Limb (tissue), 2 donors: ENCODE measurements at regions not wholly inside any gene's neighbourhood (a gene's known extent, or its start where the extent isn't known, plus 50 kb on each side); places are given as distances from the start of the nearest gene placed in this dataset.

Experiments
- DNase-seq, 2 donors: peaks; one replicate each; pipeline ENCODE4 v3.0.0-alpha.2; 2016; ENCODE audit errors: extremely low spot score in 2 of 2

- DNase-seq = no peak
These were observed 338.1 kb upstream of the SFSWAP start for GRCh38 chr12:131372706-131373195.

- no peak for DNase-seq
These were observed 335.5 kb upstream of the SFSWAP start for GRCh38 chr12:131375261-131375971.

- DNase-seq = no peak
These were observed 334.9 kb upstream of the SFSWAP start for GRCh38 chr12:131375972-131376345.

- DNase-seq = peak in 1 of 2 donors; percentile 24
These were observed 332.6 kb upstream of the SFSWAP start for GRCh38 chr12:131378176-131378842.

GRCh38 chr12:131378861-131379665 is 331.8 kb upstream of the SFSWAP start:
- peak in 1 of 2 donors; percentile 31 for DNase-seq

- DNase-seq = peak in 1 of 2 donors; percentile 50
These were observed 331.2 kb upstream of the SFSWAP start for GRCh38 chr12:131379738-131380137.

- peak in 1 of 2 donors; percentile 41 for DNase-seq
These were observed 330.5 kb upstream of the SFSWAP start for GRCh38 chr12:131380220-131380964.

GRCh38 chr12:131380965-131381705 is 329.8 kb upstream of the SFSWAP start:
- DNase-seq = no peak

- DNase-seq = no peak
These were observed 329.0 kb upstream of the SFSWAP start for GRCh38 chr12:131381716-131382430.

GRCh38 chr12:131383291-131383690 is 327.6 kb upstream of the SFSWAP start:
- no peak for DNase-seq

- DNase-seq = no peak
These were observed 326.9 kb upstream of the SFSWAP start for GRCh38 chr12:131383741-131384543.

- DNase-seq = no peak
These were observed 326.4 kb upstream of the SFSWAP start for GRCh38 chr12:131384544-131384855.

- DNase-seq = peak in 1 of 2 donors; percentile 21
These were observed 325.4 kb upstream of the SFSWAP start for GRCh38 chr12:131385313-131386166.

- no peak for DNase-seq
These were observed 324.7 kb upstream of the SFSWAP start for GRCh38 chr12:131386167-131386521.

GRCh38 chr12:131386781-131387180 is 324.1 kb upstream of the SFSWAP start:
- no peak for DNase-seq

- DNase-seq = no peak
These were observed 323.4 kb upstream of the SFSWAP start for GRCh38 chr12:131387281-131388163.
